PC-3 (cell line): ENCODE measurements at regions not wholly inside any gene's neighbourhood (a gene's known extent, or its start where the extent isn't known, plus 50 kb on each side); places are given as distances from the start of the nearest gene placed in this dataset.
"Not testable (repeated sequence)": the region's sequence is repeated elsewhere in the genome, so short reads cannot be mapped to it uniquely, and the experiment has no call there.

ENCODE experiments used
- ATAC-seq: fragments of 200-7000 bp; cut with Tn5 transposase; 2 replicates; pipeline ENCODE4 v1.9.1; 2020; ENCODE audit warnings: mild to moderate bottlenecking, moderate library complexity
- BruUV-seq: library from RNA; stranded (reverse); fragments of 400-500 nt; replicated peaks from 2 replicates; lab custom pipeline; 2021; lab: Mats Ljungman, UMichigan
- CTCF ChIA-PET: fragments of 300-600 bp; sonication (Branson Sonifier 250); formaldehyde crosslinking; loops from one replicate; lab custom pipeline; 2022; ENCODE audit warnings: antibody characterized with exemption; lab: Charles Lee
- POLR2A ChIA-PET: fragments of 300-600 bp; sonication (Branson Sonifier 250); formaldehyde crosslinking; loops from one replicate; lab custom pipeline; 2022; ENCODE audit warnings: antibody characterized with exemption; ENCODE audit not compliant: unreplicated experiment; lab: Charles Lee
- DNase-seq: peaks from one replicate; pipeline ENCODE4 v3.0.0-alpha.2; 2015
- H2AFZ ChIP-seq: fragments of 300-600 bp; sonication (generic); 2 replicates; pipeline ENCODE4 v1.6.0; 2016; ENCODE audit warnings: antibody characterized with exemption, low read length
- H3F3A ChIP-seq: fragments of 300-600 bp; sonication (generic); one replicate; pipeline ENCODE4 v1.6.0; 2017; ENCODE audit warnings: antibody characterized with exemption, low read length, control low read depth, mild to moderate bottlenecking; ENCODE audit not compliant: unreplicated experiment
- H3K27ac ChIP-seq: fragments of 300-600 bp; sonication (generic); 2 replicates; pipeline ENCODE4 v1.5.1; 2016; ENCODE audit warnings: mild to moderate bottlenecking, low read length
- H3K27me3 ChIP-seq: fragments of 300-600 bp; sonication (generic); 2 replicates; pipeline ENCODE4 v1.6.1; 2016; ENCODE audit warnings: low read length, mixed read lengths
- H3K36me3 ChIP-seq: fragments of 300-600 bp; sonication (generic); 2 replicates; pipeline ENCODE4 v1.6.1; 2016; ENCODE audit warnings: low read depth, mixed run types, low read length, mixed read lengths
- H3K4me1 ChIP-seq: fragments of 300-600 bp; sonication (generic); 2 replicates; pipeline ENCODE4 v1.5.1; 2016; ENCODE audit warnings: low read length; ENCODE audit not compliant: insufficient read depth
- H3K4me2 ChIP-seq: fragments of 300-600 bp; sonication (generic); 2 replicates; pipeline ENCODE4 v1.6.0; 2016; ENCODE audit warnings: low read length
- H3K4me3 ChIP-seq: fragments of 300-600 bp; sonication (generic); 2 replicates; pipeline ENCODE4 v1.5.1; 2016; ENCODE audit warnings: mild to moderate bottlenecking, low read length, mixed read lengths
- H3K79me2 ChIP-seq: fragments of 300-600 bp; sonication (generic); 2 replicates; pipeline ENCODE4 v1.6.1; 2017; ENCODE audit warnings: low read length, mixed read lengths
- H3K9ac ChIP-seq: fragments of 300-600 bp; sonication (generic); 2 replicates; pipeline ENCODE4 v1.6.0; 2016; ENCODE audit warnings: mild to moderate bottlenecking, low read length
- H3K9me2 ChIP-seq: fragments of 300-600 bp; sonication (generic); replicated peaks from 2 replicates; pipeline ENCODE4 v1.6.1; 2016; ENCODE audit warnings: mixed run types, low read length, mixed read lengths
- H3K9me3 ChIP-seq: fragments of 300-600 bp; sonication (generic); 2 replicates; pipeline ENCODE4 v1.6.1; 2016; ENCODE audit warnings: low read length, mixed read lengths
- H4K20me1 ChIP-seq: fragments of 300-600 bp; sonication (generic); 2 replicates; pipeline ENCODE4 v1.6.1; 2016; ENCODE audit warnings: low read length, mixed read lengths
- CTCF ChIP-seq: fragments of 300-600 bp; sonication (generic); conservative IDR thresholded peaks from 2 replicates; pipeline ENCODE4 v1.5.1; 2017; ENCODE audit warnings: antibody characterized with exemption, low read depth, mild to moderate bottlenecking, low read length
- EZH2 ChIP-seq: fragments of 300-600 bp; sonication (generic); IDR thresholded peaks from one replicate; pipeline ENCODE4 v1.6.1; 2017; ENCODE audit warnings: antibody characterized with exemption, mild to moderate bottlenecking, low read length; ENCODE audit not compliant: unreplicated experiment
- EZH2phosphoT487 ChIP-seq: fragments of 300-600 bp; sonication (generic); IDR thresholded peaks from 2 replicates; pipeline ENCODE4 v1.6.1; 2018; ENCODE audit warnings: mild to moderate bottlenecking, antibody characterized with exemption, low read length, borderline replicate concordance
- intact Hi-C: fragments of 100-400 bp; cut with micrococcal nuclease; formaldehyde crosslinking; loops from 2 replicates; pipeline ENCODE4 v1.9.0; 2023

DNA sequence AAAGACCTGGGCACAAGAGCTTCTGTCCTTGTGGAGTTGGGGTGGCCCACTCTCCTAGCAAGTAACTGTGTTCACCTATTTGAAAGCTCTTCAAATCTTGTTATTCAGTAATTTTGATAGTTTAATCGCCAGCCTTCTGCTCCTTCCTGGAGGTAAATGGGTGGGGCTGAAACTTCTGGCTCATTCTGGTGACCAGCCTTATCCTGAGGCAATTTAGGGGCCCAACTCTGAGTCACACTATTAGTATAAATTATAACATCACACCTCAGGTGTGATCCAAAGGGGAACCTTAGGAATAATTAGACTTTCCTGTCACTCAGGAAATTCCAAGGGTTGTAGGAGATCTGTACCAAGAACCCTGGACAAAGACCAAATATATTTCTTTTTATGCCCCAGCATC is 255.8 kb upstream of the RGPD4 start:
- DNase-seq = no peak
- no peak overlapping the region for H3K4me2 ChIP-seq
- H3K4me1 ChIP-seq = no peaks in the 10 kb centered on the region
- no peaks in the 10 kb centered on the region for H3K79me2 ChIP-seq
- no peak overlapping the region for H3K4me3 ChIP-seq
- no peaks in the 10 kb centered on the region for H3K9me2 ChIP-seq
- H3K27me3 ChIP-seq = no peaks in the 10 kb centered on the region
- no peak for ATAC-seq
- H4K20me1 ChIP-seq = no peaks in the 10 kb centered on the region
- H3K9me3 ChIP-seq = no peaks in the 10 kb centered on the region
- CTCF ChIA-PET = no interaction called here
- H3F3A ChIP-seq = no peaks in the 10 kb centered on the region
- TF ChIP-seq CTCF (no peak), EZH2 (no peak), EZH2phosphoT487 (no peak)
- no TSS peak for BruUV-seq
- intact Hi-C loops = loop anchor here (10.0 kb wide), 1 partner anchor 614 kb away; no protein-coding TSS in a partner anchor
- no peak overlapping the region for H3K27ac ChIP-seq
- POLR2A ChIA-PET = no interaction called here
- H3K36me3 ChIP-seq = no peaks in the 10 kb centered on the region
- H2AFZ ChIP-seq = no peak overlapping the region
- H3K9ac ChIP-seq = no peak overlapping the region

- H3K79me2 ChIP-seq, H4K20me1 ChIP-seq, BruUV-seq, H3K9me2 ChIP-seq, H3F3A ChIP-seq, H3K4me3 ChIP-seq, H3K27ac ChIP-seq, H3K9ac ChIP-seq, ATAC-seq, CTCF ChIA-PET, POLR2A ChIA-PET, H3K36me3 ChIP-seq, H2AFZ ChIP-seq, H3K4me1 ChIP-seq, H3K4me2 ChIP-seq, H3K9me3 ChIP-seq, H3K27me3 ChIP-seq: not testable (repeated sequence)
- intact Hi-C loops = loop anchor here (10.0 kb wide), 1 partner anchor 612 kb away; no protein-coding TSS in a partner anchor
- DNase-seq = peak; percentile 57
Measured at GRCh38 chr2:107572890-107573289, 253.8 kb upstream of the RGPD4 start.

- H3F3A ChIP-seq = no peaks in the 10 kb centered on the region
- no peaks in the 10 kb centered on the region for H3K36me3 ChIP-seq
- no peak overlapping the region for H3K4me3 ChIP-seq
- H3K27me3 ChIP-seq = peaks cover 22% of the 10 kb centered on the region; the same call in 1 of the 2 replicates
- no peak overlapping the region for H3K4me2 ChIP-seq
- H3K9ac ChIP-seq = no peak overlapping the region
- POLR2A ChIA-PET = no interaction called here
- H4K20me1 ChIP-seq = no peaks in the 10 kb centered on the region
- BruUV-seq = no TSS peak
- no peak for DNase-seq
- no peaks in the 10 kb centered on the region for H3K4me1 ChIP-seq
- no peak for ATAC-seq
- CTCF ChIA-PET = no interaction called here
- H3K9me3 ChIP-seq = no peaks in the 10 kb centered on the region
- H3K27ac ChIP-seq = no peak overlapping the region
- no peaks in the 10 kb centered on the region for H3K79me2 ChIP-seq
- H2AFZ ChIP-seq = no peak overlapping the region
- TF ChIP-seq EZH2 (no peak), EZH2phosphoT487 (no peak), CTCF (no peak)
- H3K9me2 ChIP-seq = no peaks in the 10 kb centered on the region
- intact Hi-C loops = loop anchor here (10.0 kb wide), 1 partner anchor 608 kb away; no protein-coding TSS in a partner anchor
Measured at GRCh38 chr2:107576991-107577390, 249.7 kb upstream of the RGPD4 start.
